ENCODE measurements at regions not wholly inside any gene's neighbourhood (a gene's known extent, or its start where the extent isn't known, plus 50 kb on each side); places are given as distances from the start of the nearest gene placed in this dataset.
"Not testable (repeated sequence)": the region's sequence is repeated elsewhere in the genome, so short reads cannot be mapped to it uniquely, and the experiment has no call there.

- not testable (repeated sequence) for DNase-seq
Measured at GRCh38 chr21:8377093-8377841, 2144.1 kb upstream of the TPTE start.

GRCh38 chr21:8380419-8381079, 2140.8 kb upstream of the TPTE start:
- DNase-seq: not testable (repeated sequence)

- not testable (repeated sequence) for DNase-seq
Measured at GRCh38 chr21:8388169-8388939, 2133.0 kb upstream of the TPTE start.

- DNase-seq: not testable (repeated sequence)
Measured at GRCh38 chr21:8388940-8389238, 2132.5 kb upstream of the TPTE start.

- DNase-seq: not testable (repeated sequence)
Measured at GRCh38 chr21:8390550-8391171, 2130.7 kb upstream of the TPTE start.

GRCh38 chr21:8394380-8394779, 2127.0 kb upstream of the TPTE start:
- not testable (repeated sequence) for DNase-seq

- not testable (repeated sequence) for DNase-seq
Measured at GRCh38 chr21:8395992-8396391, 2125.4 kb upstream of the TPTE start.

GRCh38 chr21:8398870-8399437, 2122.4 kb upstream of the TPTE start:
- not testable (repeated sequence) for DNase-seq

GRCh38 chr21:8399866-8400265, 2121.5 kb upstream of the TPTE start:
- DNase-seq: not testable (repeated sequence)

- not testable (repeated sequence) for DNase-seq
Measured at GRCh38 chr21:8401799-8402198, 2119.6 kb upstream of the TPTE start.

GRCh38 chr21:8406331-8406730, 2115.1 kb upstream of the TPTE start:
- DNase-seq: not testable (repeated sequence)

GRCh38 chr21:8411139-8411671, 2110.2 kb upstream of the TPTE start:
- DNase-seq: not testable (repeated sequence)

- DNase-seq: peak; percentile 1
Measured at GRCh38 chr21:8419925-8420560, 2101.3 kb upstream of the TPTE start.

GRCh38 chr21:8427790-8428667, 2093.4 kb upstream of the TPTE start:
- DNase-seq: not testable (repeated sequence)

- not testable (repeated sequence) for DNase-seq
Measured at GRCh38 chr21:8428668-8429456, 2092.5 kb upstream of the TPTE start.

- not testable (repeated sequence) for DNase-seq
Measured at GRCh38 chr21:8434710-8435109, 2086.7 kb upstream of the TPTE start.

GRCh38 chr21:8443093-8443492, 2078.3 kb upstream of the TPTE start:
- DNase-seq: not testable (repeated sequence)

GRCh38 chr21:8449807-8450206, 2071.6 kb upstream of the TPTE start:
- not testable (repeated sequence) for DNase-seq

- not testable (repeated sequence) for DNase-seq
Measured at GRCh38 chr21:8455279-8456128, 2065.9 kb upstream of the TPTE start.

Measured in CD4-positive, alpha-beta T cell treated with Interleukin-12 subunit alpha and Interleukin-12 subunit beta, for 1 hour (primary cell).